ENCODE measurements at regions not wholly inside any gene's neighbourhood (a gene's known extent, or its start where the extent isn't known, plus 50 kb on each side); places are given as distances from the start of the nearest gene placed in this dataset.

DNA sequence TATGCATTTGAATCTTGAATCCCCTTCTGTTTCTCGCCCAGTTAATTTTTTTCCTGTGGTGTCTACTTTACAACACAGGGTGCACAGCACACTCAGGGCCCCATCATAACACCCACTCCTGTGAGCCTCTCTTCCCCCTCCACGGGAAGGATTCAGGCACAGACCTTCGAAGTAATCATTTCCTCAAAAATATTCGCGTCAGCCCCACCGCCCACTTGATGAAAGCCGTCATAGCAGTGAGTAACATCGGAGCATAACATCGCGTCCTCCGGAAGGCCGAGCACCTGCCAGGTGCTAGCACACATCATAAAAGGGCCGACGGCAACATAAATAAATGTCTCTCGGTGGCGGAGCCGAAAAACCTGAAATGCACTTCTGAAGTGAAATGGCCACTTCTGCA lies 201.7 kb upstream of the ADARB2 start:
- Histone ChIP-seq H3K4me3 (ENCODE audit: insufficient read depth, low read depth, low read length) (no peak overlapping the region), H3K4ac (ENCODE audit: low read depth, low read length) (no peak overlapping the region), H2BK5ac (ENCODE audit: low read depth, low read length, poor library complexity, severe bottlenecking) (no peak overlapping the region), H3K23ac (ENCODE audit: low read depth, low read length) (no peak overlapping the region), H2BK15ac (ENCODE audit: low read depth, low read length) (no peak overlapping the region), H3K4me1 (ENCODE audit: control insufficient read depth, insufficient read depth, low read length) (no peaks in the 10 kb centered on the region), H4K20me1 (ENCODE audit: insufficient read depth, low read length) (no peaks in the 10 kb centered on the region), H2AK5ac (ENCODE audit: low read depth, low read length) (no peak overlapping the region), H3K9me3 (ENCODE audit: control insufficient read depth, insufficient read depth, low read length) (peaks cover 22% of the 10 kb centered on the region), H3K27ac (ENCODE audit: insufficient read depth, low read length) (no peak overlapping the region), H3K27me3 (ENCODE audit: control insufficient read depth, insufficient read depth, low read length) (no peaks in the 10 kb centered on the region), H4K91ac (ENCODE audit: insufficient read depth, low read depth, low read length) (no peak overlapping the region), H3K14ac (replicated peaks; ENCODE audit: low read depth, low read length) (no peak overlapping the region), H3K9ac (ENCODE audit: low read depth, low read length) (no peak overlapping the region), H2BK120ac (ENCODE audit: low read depth, low read length) (no peak overlapping the region), H2BK20ac (ENCODE audit: low read depth, low read length) (no peak overlapping the region), H3K79me1 (ENCODE audit: low read depth in 1 of 2, low read length in 2 of 2) (no peaks in the 10 kb centered on the region), H4K8ac (ENCODE audit: low read depth in 2 of 2, low read length in 2 of 2) (no peak overlapping the region), H3K9me1 (ENCODE audit: insufficient read depth, low read length) (no peaks in the 10 kb centered on the region), H3K56ac (ENCODE audit: extremely low read depth, insufficient read depth, low read length) (no peak overlapping the region), H2AFZ (replicated peaks; ENCODE audit: low read length, poor library complexity) (no peak overlapping the region), H3K36me3 (ENCODE audit: control insufficient read depth, insufficient read depth, low read length) (no peaks in the 10 kb centered on the region), H3K4me2 (ENCODE audit: low read depth, low read length) (no peak overlapping the region), H4K5ac (ENCODE audit: low read depth, low read length) (no peak overlapping the region), H3K18ac (ENCODE audit: low read depth, low read length) (no peak overlapping the region), H2AK9ac (replicated peaks; ENCODE audit: low read depth, low read length, poor library complexity) (no peak overlapping the region)
- ChIA-PET CTCF (no interaction called here), POLR2A (ENCODE audit: unreplicated experiment) (no interaction called here)
- TF ChIP-seq CEBPB (IDR thresholded peaks at IDR 0.05; ENCODE audit: low read depth, low read length) (no peak), MXI1 (IDR thresholded peaks at IDR 0.05; ENCODE audit: borderline replicate concordance, low read depth, low read length) (no peak), SMC3 (IDR thresholded peaks at IDR 0.05; ENCODE audit: low read depth, low read length) (no peak), RAD21 (IDR thresholded peaks at IDR 0.05; ENCODE audit: low read length) (no peak), CHD1 (IDR thresholded peaks at IDR 0.05; ENCODE audit: low read depth, low read length) (no peak), RFX5 (IDR thresholded peaks at IDR 0.05; ENCODE audit: low read depth, low read length) (no peak), MAFK (IDR thresholded peaks at IDR 0.05; ENCODE audit: low read depth, low read length) (no peak), BHLHE40 (IDR thresholded peaks at IDR 0.05; ENCODE audit: low read depth, low read length) (no peak)
- TF ChIP-seq, protein P1, sequence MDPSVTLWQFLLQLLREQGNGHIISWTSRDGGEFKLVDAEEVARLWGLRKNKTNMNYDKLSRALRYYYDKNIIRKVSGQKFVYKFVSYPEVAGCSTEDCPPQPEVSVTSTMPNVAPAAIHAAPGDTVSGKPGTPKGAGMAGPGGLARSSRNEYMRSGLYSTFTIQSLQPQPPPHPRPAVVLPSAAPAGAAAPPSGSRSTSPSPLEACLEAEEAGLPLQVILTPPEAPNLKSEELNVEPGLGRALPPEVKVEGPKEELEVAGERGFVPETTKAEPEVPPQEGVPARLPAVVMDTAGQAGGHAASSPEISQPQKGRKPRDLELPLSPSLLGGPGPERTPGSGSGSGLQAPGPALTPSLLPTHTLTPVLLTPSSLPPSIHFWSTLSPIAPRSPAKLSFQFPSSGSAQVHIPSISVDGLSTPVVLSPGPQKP (IDR thresholded peaks at IDR 0.05; ENCODE audit: borderline replicate concordance, low read depth, low read length), result no peak
- TF ChIP-seq, protein P2, sequence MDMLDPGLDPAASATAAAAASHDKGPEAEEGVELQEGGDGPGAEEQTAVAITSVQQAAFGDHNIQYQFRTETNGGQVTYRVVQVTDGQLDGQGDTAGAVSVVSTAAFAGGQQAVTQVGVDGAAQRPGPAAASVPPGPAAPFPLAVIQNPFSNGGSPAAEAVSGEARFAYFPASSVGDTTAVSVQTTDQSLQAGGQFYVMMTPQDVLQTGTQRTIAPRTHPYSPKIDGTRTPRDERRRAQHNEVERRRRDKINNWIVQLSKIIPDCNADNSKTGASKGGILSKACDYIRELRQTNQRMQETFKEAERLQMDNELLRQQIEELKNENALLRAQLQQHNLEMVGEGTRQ (IDR thresholded peaks at IDR 0.05; ENCODE audit: low read depth, low read length), result no peak
- BruUV-seq (replicated peaks), result no TSS peak
- ATAC-seq (ENCODE audit: low read depth) (no peak), DNase-seq (no peak)
- dilution Hi-C loops (cut with HindIII; ENCODE audit: low sequenced_read_pairs, unreplicated experiment), result no loop called here
- 88% methylated on average over 11 of the region's 17 CpGs; no CpG with 5 or more reads in 1 of the 2 experiments for WGBS, 2 experiments (ENCODE audit: extremely low coverage in 2 of 2, insufficient read length in 1 of 2)
- intact Hi-C loops (cut with micrococcal nuclease), result no loop called here
- in situ Hi-C loops (cut with MboI; ENCODE audit: low sequenced_read_pairs), result no loop called here
